ENCODE measurements at regions not wholly inside any gene's neighbourhood (a gene's known extent, or its start where the extent isn't known, plus 50 kb on each side); places are given as distances from the start of the nearest gene placed in this dataset.

DNA sequence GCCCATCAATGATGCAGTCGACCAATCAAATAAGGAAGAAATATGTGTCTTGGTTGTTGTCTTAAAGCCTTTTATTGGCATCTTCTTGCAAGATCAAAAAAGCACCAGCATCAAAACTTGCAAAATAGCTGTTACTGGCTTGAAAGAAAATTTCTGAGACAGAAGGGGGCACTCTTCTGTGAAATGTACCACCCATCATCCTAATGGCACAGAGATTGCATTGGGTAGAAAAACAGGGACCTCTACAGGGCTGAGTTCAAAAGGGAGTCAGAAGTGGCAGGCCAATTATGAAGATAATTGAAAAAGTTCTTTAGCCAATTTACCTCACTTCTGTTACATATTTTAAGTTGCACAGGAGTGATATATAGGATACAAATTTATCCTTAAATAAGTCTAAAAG lies 122.3 kb upstream of the GPR149 start:
- TF ChIP-seq EGR1 (IDR thresholded peaks at IDR 0.05) = no peak
- TF ChIP-seq, protein P1, sequence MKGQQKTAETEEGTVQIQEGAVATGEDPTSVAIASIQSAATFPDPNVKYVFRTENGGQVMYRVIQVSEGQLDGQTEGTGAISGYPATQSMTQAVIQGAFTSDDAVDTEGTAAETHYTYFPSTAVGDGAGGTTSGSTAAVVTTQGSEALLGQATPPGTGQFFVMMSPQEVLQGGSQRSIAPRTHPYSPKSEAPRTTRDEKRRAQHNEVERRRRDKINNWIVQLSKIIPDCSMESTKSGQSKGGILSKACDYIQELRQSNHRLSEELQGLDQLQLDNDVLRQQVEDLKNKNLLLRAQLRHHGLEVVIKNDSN (IDR thresholded peaks at IDR 0.05) = no peak
- TF ChIP-seq RAD21 (IDR thresholded peaks at IDR 0.05; ENCODE audit: low read depth) = peak; percentile 28; the same call in 1 of the 2 replicates
- TF ChIP-seq EP300 (IDR thresholded peaks at IDR 0.05; ENCODE audit: borderline replicate concordance) = no peak
- TF ChIP-seq CREB1 (IDR thresholded peaks at IDR 0.05; ENCODE audit: low read depth) = no peak

DNA sequence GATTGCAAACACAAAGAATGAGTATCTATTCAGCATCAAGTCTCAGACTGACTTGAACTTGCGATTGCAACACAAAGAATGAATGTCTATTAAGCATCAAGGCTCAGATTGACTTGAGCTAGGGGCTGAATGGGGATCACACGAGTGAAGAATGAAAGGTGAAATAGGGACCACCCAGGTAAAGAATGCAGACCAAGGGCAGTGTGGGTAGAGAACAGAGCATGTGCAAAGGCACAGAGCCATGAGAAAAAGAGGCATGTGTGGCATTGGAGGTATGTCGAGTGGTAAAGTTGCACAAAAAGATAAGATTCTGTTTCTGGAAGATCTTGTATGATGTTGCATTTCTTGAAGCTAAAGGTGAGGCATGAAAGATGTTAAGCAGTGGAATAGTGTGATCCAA lies 119.4 kb upstream of the GPR149 start:
- TF ChIP-seq RAD21 (IDR thresholded peaks at IDR 0.05; ENCODE audit: low read depth) (no peak), YY1 (IDR thresholded peaks at IDR 0.05; ENCODE audit: low read depth) (no peak), TAF1 (IDR thresholded peaks at IDR 0.05; ENCODE audit: low read depth) (no peak), NFIC (IDR thresholded peaks at IDR 0.05) (no peak), CREB1 (IDR thresholded peaks at IDR 0.05; ENCODE audit: low read depth) (no peak), FOXM1 (IDR thresholded peaks at IDR 0.05; ENCODE audit: borderline replicate concordance, low read depth) (no peak)
- TF ChIP-seq, protein P1 (IDR thresholded peaks at IDR 0.05) = no peak

DNA sequence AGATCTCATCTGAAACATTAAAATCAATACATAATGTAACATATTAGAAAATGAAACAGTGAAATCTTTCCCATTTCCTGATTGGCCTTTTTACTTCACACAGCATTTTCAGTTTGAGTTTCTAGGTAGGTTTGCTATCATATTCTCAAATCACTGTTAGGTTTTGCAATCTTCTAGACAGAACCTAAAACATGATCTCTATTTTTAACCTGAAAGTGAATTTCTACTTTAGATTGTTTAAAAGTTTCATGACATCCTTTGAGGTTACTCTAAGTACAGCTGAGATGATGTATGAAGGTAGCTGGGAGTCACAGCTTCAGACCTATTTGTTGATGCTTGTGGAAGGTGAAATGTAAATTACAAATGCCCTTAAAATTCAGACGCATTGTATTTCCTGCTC lies 118.4 kb upstream of the GPR149 start:
- TF ChIP-seq, protein P2, sequence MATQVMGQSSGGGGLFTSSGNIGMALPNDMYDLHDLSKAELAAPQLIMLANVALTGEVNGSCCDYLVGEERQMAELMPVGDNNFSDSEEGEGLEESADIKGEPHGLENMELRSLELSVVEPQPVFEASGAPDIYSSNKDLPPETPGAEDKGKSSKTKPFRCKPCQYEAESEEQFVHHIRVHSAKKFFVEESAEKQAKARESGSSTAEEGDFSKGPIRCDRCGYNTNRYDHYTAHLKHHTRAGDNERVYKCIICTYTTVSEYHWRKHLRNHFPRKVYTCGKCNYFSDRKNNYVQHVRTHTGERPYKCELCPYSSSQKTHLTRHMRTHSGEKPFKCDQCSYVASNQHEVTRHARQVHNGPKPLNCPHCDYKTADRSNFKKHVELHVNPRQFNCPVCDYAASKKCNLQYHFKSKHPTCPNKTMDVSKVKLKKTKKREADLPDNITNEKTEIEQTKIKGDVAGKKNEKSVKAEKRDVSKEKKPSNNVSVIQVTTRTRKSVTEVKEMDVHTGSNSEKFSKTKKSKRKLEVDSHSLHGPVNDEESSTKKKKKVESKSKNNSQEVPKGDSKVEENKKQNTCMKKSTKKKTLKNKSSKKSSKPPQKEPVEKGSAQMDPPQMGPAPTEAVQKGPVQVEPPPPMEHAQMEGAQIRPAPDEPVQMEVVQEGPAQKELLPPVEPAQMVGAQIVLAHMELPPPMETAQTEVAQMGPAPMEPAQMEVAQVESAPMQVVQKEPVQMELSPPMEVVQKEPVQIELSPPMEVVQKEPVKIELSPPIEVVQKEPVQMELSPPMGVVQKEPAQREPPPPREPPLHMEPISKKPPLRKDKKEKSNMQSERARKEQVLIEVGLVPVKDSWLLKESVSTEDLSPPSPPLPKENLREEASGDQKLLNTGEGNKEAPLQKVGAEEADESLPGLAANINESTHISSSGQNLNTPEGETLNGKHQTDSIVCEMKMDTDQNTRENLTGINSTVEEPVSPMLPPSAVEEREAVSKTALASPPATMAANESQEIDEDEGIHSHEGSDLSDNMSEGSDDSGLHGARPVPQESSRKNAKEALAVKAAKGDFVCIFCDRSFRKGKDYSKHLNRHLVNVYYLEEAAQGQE (IDR thresholded peaks at IDR 0.05; ENCODE audit: low read depth) = no peak
- no peak for TF ChIP-seq EP300 (IDR thresholded peaks at IDR 0.05; ENCODE audit: borderline replicate concordance)
- no peak for TF ChIP-seq TCF12 (IDR thresholded peaks at IDR 0.05; ENCODE audit: low read depth)
- TF ChIP-seq FOXM1 (IDR thresholded peaks at IDR 0.05; ENCODE audit: borderline replicate concordance, low read depth) = no peak
- no peak for TF ChIP-seq TEAD4 (IDR thresholded peaks at IDR 0.05)
- no peak for TF ChIP-seq ZBTB7A (IDR thresholded peaks at IDR 0.05; ENCODE audit: low read depth)
- TF ChIP-seq CEBPB (IDR thresholded peaks at IDR 0.05) = no peak
- TF ChIP-seq YY1 (IDR thresholded peaks at IDR 0.05; ENCODE audit: low read depth) = no peak

DNA sequence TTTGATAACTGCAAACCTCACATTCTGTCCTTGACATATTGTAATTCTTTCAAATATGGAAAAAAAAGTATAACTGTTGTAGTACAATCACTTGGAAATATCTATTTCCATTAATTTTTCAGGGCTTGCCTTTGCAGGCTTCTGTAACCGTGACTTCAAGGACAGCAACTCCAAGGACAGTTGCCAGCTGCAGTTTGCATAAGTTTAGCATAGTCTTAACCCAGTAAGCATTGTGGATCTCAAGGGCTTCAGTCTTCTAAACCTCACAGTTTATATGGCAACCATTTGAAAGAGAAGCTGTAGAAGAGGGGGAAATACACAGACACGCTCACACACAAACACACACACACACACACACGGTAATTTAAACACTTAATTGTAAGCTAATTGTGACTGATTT lies 112.8 kb upstream of the GPR149 start:
- TF ChIP-seq, protein P3, sequence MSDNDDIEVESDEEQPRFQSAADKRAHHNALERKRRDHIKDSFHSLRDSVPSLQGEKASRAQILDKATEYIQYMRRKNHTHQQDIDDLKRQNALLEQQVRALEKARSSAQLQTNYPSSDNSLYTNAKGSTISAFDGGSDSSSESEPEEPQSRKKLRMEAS (IDR thresholded peaks at IDR 0.05) = no peak
- TF ChIP-seq CREB1 (IDR thresholded peaks at IDR 0.05; ENCODE audit: low read depth) (no peak), YY1 (IDR thresholded peaks at IDR 0.05; ENCODE audit: low read depth) (no peak), TEAD4 (IDR thresholded peaks at IDR 0.05) (no peak), FOXM1 (IDR thresholded peaks at IDR 0.05; ENCODE audit: borderline replicate concordance, low read depth) (no peak), TCF12 (IDR thresholded peaks at IDR 0.05; ENCODE audit: low read depth) (no peak), ZBTB7A (IDR thresholded peaks at IDR 0.05; ENCODE audit: low read depth) (no peak), TAF1 (IDR thresholded peaks at IDR 0.05; ENCODE audit: low read depth) (no peak), EP300 (IDR thresholded peaks at IDR 0.05; ENCODE audit: borderline replicate concordance) (no peak), EGR1 (IDR thresholded peaks at IDR 0.05) (no peak), NFIC (IDR thresholded peaks at IDR 0.05) (no peak), CEBPB (IDR thresholded peaks at IDR 0.05) (no peak), RAD21 (IDR thresholded peaks at IDR 0.05; ENCODE audit: low read depth) (no peak)
- TF ChIP-seq, protein P1 (IDR thresholded peaks at IDR 0.05) = no peak
- TF ChIP-seq, protein P2 (IDR thresholded peaks at IDR 0.05; ENCODE audit: low read depth) = no peak

DNA sequence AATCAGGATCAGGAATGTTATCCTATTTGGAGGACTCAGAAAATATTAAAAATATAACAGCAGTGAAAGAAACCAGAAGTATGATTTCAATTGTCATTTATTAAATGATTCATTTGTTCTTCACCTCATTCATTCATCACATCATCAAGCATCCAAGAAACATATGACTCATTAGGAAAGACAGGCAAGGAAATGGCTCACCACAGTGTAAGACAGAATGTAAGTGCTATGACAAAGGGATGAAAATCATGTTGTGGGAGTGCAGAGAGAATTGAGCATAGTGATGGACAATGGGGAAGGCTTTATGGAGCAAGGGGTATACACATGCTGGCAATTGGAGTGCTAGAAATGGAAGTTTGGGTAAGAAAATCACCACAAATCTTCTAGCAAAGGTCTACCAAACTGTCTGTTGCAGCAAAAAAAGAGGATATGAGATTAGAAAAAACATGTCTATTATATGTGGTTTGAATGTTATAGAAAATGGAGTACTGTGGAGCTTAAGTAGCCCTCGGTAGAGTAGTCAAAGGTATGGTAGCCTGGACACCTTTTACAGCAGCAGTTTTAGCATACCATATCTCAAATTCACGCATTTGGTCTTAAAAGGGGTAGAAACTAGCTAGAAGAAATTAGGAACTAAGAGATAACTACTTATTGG lies 111.1 kb upstream of the GPR149 start:
- no peak for TF ChIP-seq ZBTB7A (IDR thresholded peaks at IDR 0.05; ENCODE audit: low read depth)
- TF ChIP-seq EP300 (IDR thresholded peaks at IDR 0.05; ENCODE audit: borderline replicate concordance) = no peak
- TF ChIP-seq, protein P1 (IDR thresholded peaks at IDR 0.05) = no peak
- TF ChIP-seq EGR1 (IDR thresholded peaks at IDR 0.05) = no peak
- TF ChIP-seq, protein P2 (IDR thresholded peaks at IDR 0.05; ENCODE audit: low read depth) = no peak
- TF ChIP-seq TCF12 (IDR thresholded peaks at IDR 0.05; ENCODE audit: low read depth) = no peak
- no peak for TF ChIP-seq TAF1 (IDR thresholded peaks at IDR 0.05; ENCODE audit: low read depth)
- no peak for TF ChIP-seq YY1 (IDR thresholded peaks at IDR 0.05; ENCODE audit: low read depth)
- no peak for TF ChIP-seq TEAD4 (IDR thresholded peaks at IDR 0.05)
- TF ChIP-seq NFIC (IDR thresholded peaks at IDR 0.05) = no peak
- TF ChIP-seq RAD21 (IDR thresholded peaks at IDR 0.05; ENCODE audit: low read depth) = no peak
